ENCODE measurements at regions not wholly inside any gene's neighbourhood (a gene's known extent, or its start where the extent isn't known, plus 50 kb on each side); places are given as distances from the start of the nearest gene placed in this dataset.
"Not testable (repeated sequence)": the region's sequence is repeated elsewhere in the genome, so short reads cannot be mapped to it uniquely, and the experiment has no call there.

GRCh38 chr3:182485301-182485700 lies 308.0 kb upstream of the ATP11B start:
- intact Hi-C loops (cut with DNase I), result no loop called here
- ATAC-seq (ENCODE audit: poor library complexity), result no peak
- DNase-seq, result no peak

GRCh38 chr3:182486463-182486862 lies 306.8 kb upstream of the ATP11B start:
- intact Hi-C loops (cut with DNase I), result no loop called here
- ATAC-seq (ENCODE audit: poor library complexity) (no peak), DNase-seq (no peak)

GRCh38 chr3:182487143-182487542 lies 306.2 kb upstream of the ATP11B start:
- intact Hi-C loops (cut with DNase I), result no loop called here
- ATAC-seq (ENCODE audit: poor library complexity), result no peak

GRCh38 chr3:182487611-182488010 lies 305.7 kb upstream of the ATP11B start:
- DNase-seq (no peak), ATAC-seq (ENCODE audit: poor library complexity) (no peak)
- intact Hi-C loops (cut with DNase I), result no loop called here

More at GRCh38 chr3:182487143-182487542, 306.2 kb upstream of the ATP11B start:
- no peak for DNase-seq

GRCh38 chr3:182490596-182491491 lies 302.5 kb upstream of the ATP11B start:
- intact Hi-C loops (cut with DNase I), result no loop called here
- no peak for ATAC-seq (ENCODE audit: poor library complexity)
- no peak for DNase-seq

GRCh38 chr3:182491577-182491976 lies 301.7 kb upstream of the ATP11B start:
- ATAC-seq (ENCODE audit: poor library complexity) (no peak), DNase-seq (no peak)
- intact Hi-C loops (cut with DNase I), result no loop called here

GRCh38 chr3:182492536-182492935 lies 300.8 kb upstream of the ATP11B start:
- DNase-seq, result no peak
- intact Hi-C loops (cut with DNase I), result no loop called here
- no peak for ATAC-seq (ENCODE audit: poor library complexity)

- intact Hi-C loops (cut with DNase I), result no loop called here
- ATAC-seq (ENCODE audit: poor library complexity) (no peak), DNase-seq (no peak)
Observed at GRCh38 chr3:182500289-182500688, 293.0 kb upstream of the ATP11B start.

- ATAC-seq (ENCODE audit: poor library complexity) (no peak), DNase-seq (no peak)
- intact Hi-C loops (cut with DNase I), result no loop called here
Observed at GRCh38 chr3:182501856-182502255, 291.4 kb upstream of the ATP11B start.

GRCh38 chr3:182503401-182503800 lies 289.9 kb upstream of the ATP11B start:
- intact Hi-C loops (cut with DNase I), result no loop called here
- no peak for ATAC-seq (ENCODE audit: poor library complexity)
- DNase-seq, result no peak

GRCh38 chr3:182508919-182509711 lies 284.2 kb upstream of the ATP11B start:
- intact Hi-C loops (cut with DNase I), result no loop called here
- ATAC-seq (ENCODE audit: poor library complexity), result no peak
- DNase-seq, result no peak

- intact Hi-C loops (cut with DNase I), result no loop called here
- DNase-seq, result no peak
- ATAC-seq (ENCODE audit: poor library complexity), result no peak
Observed at GRCh38 chr3:182509844-182510460, 283.4 kb upstream of the ATP11B start.

GRCh38 chr3:182514236-182514964 lies 278.9 kb upstream of the ATP11B start:
- DNase-seq (no peak), ATAC-seq (ENCODE audit: poor library complexity) (no peak)
- intact Hi-C loops (cut with DNase I), result no loop called here

- intact Hi-C loops (cut with DNase I), result no loop called here
- DNase-seq (no peak), ATAC-seq (ENCODE audit: poor library complexity) (no peak)
Observed at GRCh38 chr3:182516597-182517336, 276.5 kb upstream of the ATP11B start.

- DNase-seq (no peak), ATAC-seq (ENCODE audit: poor library complexity) (no peak)
- intact Hi-C loops (cut with DNase I), result no loop called here
Observed at GRCh38 chr3:182519569-182519968, 273.7 kb upstream of the ATP11B start.

- no peak for ATAC-seq (ENCODE audit: poor library complexity)
- no peak for DNase-seq
- intact Hi-C loops (cut with DNase I), result no loop called here
Observed at GRCh38 chr3:182521339-182521738, 272.0 kb upstream of the ATP11B start.

- ATAC-seq (ENCODE audit: poor library complexity); DNase-seq; intact Hi-C loops (cut with DNase I): not testable (repeated sequence)
Observed at GRCh38 chr3:182523424-182523823, 269.9 kb upstream of the ATP11B start.

GRCh38 chr3:182523836-182524235 lies 269.5 kb upstream of the ATP11B start:
- no peak for DNase-seq
- intact Hi-C loops (cut with DNase I), result no loop called here
- no peak for ATAC-seq (ENCODE audit: poor library complexity)

Data from Right ventricle myocardium superior (tissue), 1 donor.